ENCODE measurements at regions not wholly inside any gene's neighbourhood (a gene's known extent, or its start where the extent isn't known, plus 50 kb on each side); places are given as distances from the start of the nearest gene placed in this dataset.
"Not testable (repeated sequence)": the region's sequence is repeated elsewhere in the genome, so short reads cannot be mapped to it uniquely, and the experiment has no call there.

- TF ChIP-seq CTCF (conservative IDR thresholded peaks at IDR 0.05; ENCODE audit: low read length); EZH2phosphoT487 (IDR thresholded peaks at IDR 0.05; ENCODE audit: borderline replicate concordance): not testable (repeated sequence)
Observed at GRCh38 chr19:28685077-28685476, 527.9 kb downstream of the UQCRFS1 start.

Measured in Loucy (cell line).